HepG2 (cell line): ENCODE measurements at regions not wholly inside any gene's neighbourhood (a gene's known extent, or its start where the extent isn't known, plus 50 kb on each side); places are given as distances from the start of the nearest gene placed in this dataset.

Source experiments
- ATAC-seq: fragments of 200-7000 bp; cut with Tn5 transposase; 3 replicates; pipeline ENCODE4 v1.9.1; 2020; ENCODE audit warnings: mild to moderate bottlenecking, moderate library complexity
- BruUV-seq: library from RNA; stranded (reverse); fragments of 400-500 nt; replicated peaks from 2 replicates; lab custom pipeline; 2021; lab: Mats Ljungman, UMichigan
- CTCF ChIA-PET: fragments of 300-600 bp; formaldehyde crosslinking; extraction: SDS; loops from one replicate; lab custom pipeline; 2021; ENCODE audit warnings: low total read pairs, inconsistent platforms, low intra/inter-chr PET ratio; lab: Yijun Ruan, JAX
- POLR2A ChIA-PET: fragments of 350-600 bp; sonication (Branson Sonifier 250); formaldehyde crosslinking; loops from one replicate; lab custom pipeline; 2020; ENCODE audit warnings: antibody characterized with exemption, inconsistent platforms; lab: Yijun Ruan, JAX
- DNase-seq: peaks from one replicate; pipeline ENCODE4 v3.0.0-alpha.2; 2015; ENCODE audit warnings: low spot score
- FAIRE-seq: peaks from 3 replicates; lab custom pipeline; 2011; peaks lifted over from hg19 to GRCh38; lab: Jason Lieb, UNC
- H2AFZ ChIP-seq: one replicate; pipeline ENCODE4 v1.6.1; 2011; ENCODE audit warnings: low read length, inconsistent platforms
- H3K27ac ChIP-seq: fragments of 300-600 bp; 3 replicates; pipeline ENCODE4 v1.8.0; 2011; ENCODE audit warnings: mixed run types, mild to moderate bottlenecking, mixed read lengths, low read length, inconsistent platforms; ENCODE audit not compliant: insufficient read depth; ENCODE audit errors: extremely low read length
- H3K27me3 ChIP-seq, 2 experiments: fragments of 200-600 bp in 1 of 2; 2 replicates in 1 of 2; 3 replicates in 1 of 2; pipeline versions ENCODE4 v1.6.0 to v1.8.0; 2011; ENCODE audit warnings: low read length in 2 of 2, mild to moderate bottlenecking in 2 of 2, moderate library complexity in 2 of 2, inconsistent platforms in 1 of 2; ENCODE audit not compliant: insufficient read depth in 2 of 2, control insufficient read depth in 1 of 2
- H3K36me3 ChIP-seq, 2 experiments: fragments of 200-600 bp in 1 of 2; replicated peaks in 1 of 2; 2 replicates in 1 of 2; 3 replicates in 1 of 2; pipeline versions ENCODE4 v1.5.1 to v1.8.0; 2011; ENCODE audit warnings: low read length in 2 of 2, inconsistent platforms in 1 of 2; ENCODE audit not compliant: insufficient read depth in 2 of 2, control insufficient read depth in 1 of 2
- H3K4me1 ChIP-seq: 2 replicates; pipeline ENCODE4 v1.5.1; 2012; ENCODE audit warnings: low read length, inconsistent platforms; ENCODE audit not compliant: insufficient read depth
- H3K4me2 ChIP-seq: 2 replicates; pipeline ENCODE4 v1.6.0; 2011; ENCODE audit warnings: low read depth, low read length, inconsistent platforms
- H3K4me3 ChIP-seq, 3 experiments: fragments of 200-600 bp in 1 of 3; sonication (generic), shearing (Covaris generic) in 1 of 3; replicated peaks in 1 of 3; 2 replicates each; pipeline ENCODE4 v1.5.1; 2011 to 2016; ENCODE audit warnings: low read length in 3 of 3, inconsistent platforms in 2 of 3, low read depth in 2 of 3, mild to moderate bottlenecking in 2 of 3, control low read depth in 1 of 3, mixed read lengths in 1 of 3; ENCODE audit not compliant: insufficient read depth in 1 of 3
- H3K79me2 ChIP-seq: one replicate; pipeline ENCODE4 v1.6.1; 2011; ENCODE audit warnings: low read length, inconsistent platforms; ENCODE audit not compliant: insufficient read depth
- H3K9ac ChIP-seq: 2 replicates; pipeline ENCODE4 v1.6.0; 2011; ENCODE audit warnings: mild to moderate bottlenecking, low read depth, low read length, inconsistent platforms; ENCODE audit not compliant: insufficient read depth
- H3K9me3 ChIP-seq: 2 replicates; pipeline ENCODE4 v1.5.1; 2012; ENCODE audit warnings: mild to moderate bottlenecking, low read length
- H4K20me1 ChIP-seq: 2 replicates; pipeline ENCODE4 v1.6.0; 2011; ENCODE audit warnings: inconsistent platforms, mild to moderate bottlenecking, low read length, moderate library complexity; ENCODE audit not compliant: insufficient read depth
- KDM2A ChIP-seq: sonication (generic); formaldehyde crosslinking; IDR thresholded peaks from 2 replicates; pipeline ENCODE4 v1.4.0; 2020; ENCODE audit warnings: low read depth, missing genetic modification reagents, borderline replicate concordance
- RELA ChIP-seq: sonication (generic); formaldehyde crosslinking; IDR thresholded peaks from 2 replicates; pipeline ENCODE4 v1.4.0; 2020; ENCODE audit warnings: missing genetic modification reagents
- SP140L ChIP-seq: sonication (generic); formaldehyde crosslinking; IDR thresholded peaks from 2 replicates; pipeline ENCODE4 v1.4.0; 2020; ENCODE audit warnings: missing genetic modification reagents, borderline replicate concordance
- SPEN ChIP-seq: sonication (generic); formaldehyde crosslinking; IDR thresholded peaks from 2 replicates; pipeline ENCODE4 v1.5.1; 2020; ENCODE audit warnings: low read depth, mild to moderate bottlenecking, missing genetic modification reagents
- ZNF570 ChIP-seq: sonication (generic); formaldehyde crosslinking; IDR thresholded peaks from 2 replicates; pipeline ENCODE4 v1.4.0; 2020; ENCODE audit warnings: mild to moderate bottlenecking, missing genetic modification reagents, borderline replicate concordance
- ZNF589 ChIP-seq: sonication (generic); formaldehyde crosslinking; conservative IDR thresholded peaks from 2 replicates; pipeline ENCODE4 v1.8.0; 2022; ENCODE audit warnings: mild to moderate bottlenecking, moderate library complexity, missing genetic modification reagents
- WGBS: methylation state at CpG from one replicate; pipeline ENCODE4 v1.1.6; 2017; ENCODE audit warnings: low lambda C conversion rate; 5-methylcytosine and 5-hydroxymethylcytosine counted together
- in situ Hi-C: cut with HindIII; loops from 2 replicates; pipeline ENCODE4 v1.10.0; 2017; ENCODE audit warnings: low pct_unique_long_range_greater_than_20kb; ENCODE audit not compliant: extremely low pct_ligation_motif_present
- intact Hi-C: fragments of 100-400 bp; cut with micrococcal nuclease; formaldehyde crosslinking; loops from one replicate; pipeline ENCODE4 v1.10.0; 2022; ENCODE audit not compliant: unreplicated experiment
- TF ChIP-seq, protein P1 (sequence below): sonication (generic); formaldehyde crosslinking; IDR thresholded peaks from 2 replicates; pipeline ENCODE4 v1.4.0; 2020; ENCODE audit warnings: missing genetic modification reagents
- TF ChIP-seq, protein P2 (sequence below): IDR thresholded peaks from 2 replicates; pipeline ENCODE4 v1.4.0; 2020; ENCODE audit warnings: mild to moderate bottlenecking, missing genetic modification reagents
- TF ChIP-seq, protein P3 (sequence below): sonication (generic); formaldehyde crosslinking; IDR thresholded peaks from 2 replicates; pipeline ENCODE4 v1.4.0; 2020; ENCODE audit warnings: missing genetic modification reagents, borderline replicate concordance

DNA sequence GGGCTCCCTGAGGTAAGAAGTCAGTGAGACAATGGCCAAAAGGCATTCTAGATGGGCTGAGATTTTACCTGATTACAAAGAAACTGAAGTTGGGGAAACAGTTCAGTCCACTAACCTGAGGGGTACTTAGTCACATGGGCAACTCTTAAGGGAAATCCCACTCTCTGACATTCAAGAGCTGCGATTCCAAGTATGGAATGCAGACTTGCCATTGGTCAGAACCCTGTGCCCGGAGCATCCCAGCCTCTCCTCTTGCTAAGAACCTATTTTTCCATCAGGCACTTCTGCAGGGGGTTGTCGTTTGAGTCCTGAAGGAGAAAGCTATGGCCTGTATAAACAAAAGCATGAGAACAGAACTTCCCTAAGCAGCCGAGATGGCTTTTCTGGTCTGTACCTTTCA lies 434.9 kb upstream of the DAB1 start:
- Histone ChIP-seq H3K27me3 (no peaks in the 10 kb centered on the region), H4K20me1 (no peaks in the 10 kb centered on the region), H2AFZ (no peak overlapping the region), H3K36me3 (no peaks in the 10 kb centered on the region), H3K4me3 (no peak overlapping the region), H3K79me2 (no peaks in the 10 kb centered on the region), H3K4me2 (no peak overlapping the region), H3K4me1 (no peaks in the 10 kb centered on the region), H3K9me3 (no peaks in the 10 kb centered on the region), H3K27ac (no peak overlapping the region), H3K9ac (no peak overlapping the region)
- intact Hi-C loops (no loop called here), in situ Hi-C loops (no loop called here)
- ChIA-PET CTCF (no interaction called here), POLR2A (no interaction called here)
- FAIRE-seq, result no peak
- TF ChIP-seq KDM2A (CRISPR knock-in tag), result no peak
- no peak for TF ChIP-seq ZNF589
- TF ChIP-seq, protein P1, sequence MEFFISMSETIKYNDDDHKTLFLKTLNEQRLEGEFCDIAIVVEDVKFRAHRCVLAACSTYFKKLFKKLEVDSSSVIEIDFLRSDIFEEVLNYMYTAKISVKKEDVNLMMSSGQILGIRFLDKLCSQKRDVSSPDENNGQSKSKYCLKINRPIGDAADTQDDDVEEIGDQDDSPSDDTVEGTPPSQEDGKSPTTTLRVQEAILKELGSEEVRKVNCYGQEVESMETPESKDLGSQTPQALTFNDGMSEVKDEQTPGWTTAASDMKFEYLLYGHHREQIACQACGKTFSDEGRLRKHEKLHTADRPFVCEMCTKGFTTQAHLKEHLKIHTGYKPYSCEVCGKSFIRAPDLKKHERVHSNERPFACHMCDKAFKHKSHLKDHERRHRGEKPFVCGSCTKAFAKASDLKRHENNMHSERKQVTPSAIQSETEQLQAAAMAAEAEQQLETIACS (CRISPR knock-in tag), result no peak
- no peak for TF ChIP-seq SPEN (CRISPR knock-in tag)
- TF ChIP-seq, protein P2, sequence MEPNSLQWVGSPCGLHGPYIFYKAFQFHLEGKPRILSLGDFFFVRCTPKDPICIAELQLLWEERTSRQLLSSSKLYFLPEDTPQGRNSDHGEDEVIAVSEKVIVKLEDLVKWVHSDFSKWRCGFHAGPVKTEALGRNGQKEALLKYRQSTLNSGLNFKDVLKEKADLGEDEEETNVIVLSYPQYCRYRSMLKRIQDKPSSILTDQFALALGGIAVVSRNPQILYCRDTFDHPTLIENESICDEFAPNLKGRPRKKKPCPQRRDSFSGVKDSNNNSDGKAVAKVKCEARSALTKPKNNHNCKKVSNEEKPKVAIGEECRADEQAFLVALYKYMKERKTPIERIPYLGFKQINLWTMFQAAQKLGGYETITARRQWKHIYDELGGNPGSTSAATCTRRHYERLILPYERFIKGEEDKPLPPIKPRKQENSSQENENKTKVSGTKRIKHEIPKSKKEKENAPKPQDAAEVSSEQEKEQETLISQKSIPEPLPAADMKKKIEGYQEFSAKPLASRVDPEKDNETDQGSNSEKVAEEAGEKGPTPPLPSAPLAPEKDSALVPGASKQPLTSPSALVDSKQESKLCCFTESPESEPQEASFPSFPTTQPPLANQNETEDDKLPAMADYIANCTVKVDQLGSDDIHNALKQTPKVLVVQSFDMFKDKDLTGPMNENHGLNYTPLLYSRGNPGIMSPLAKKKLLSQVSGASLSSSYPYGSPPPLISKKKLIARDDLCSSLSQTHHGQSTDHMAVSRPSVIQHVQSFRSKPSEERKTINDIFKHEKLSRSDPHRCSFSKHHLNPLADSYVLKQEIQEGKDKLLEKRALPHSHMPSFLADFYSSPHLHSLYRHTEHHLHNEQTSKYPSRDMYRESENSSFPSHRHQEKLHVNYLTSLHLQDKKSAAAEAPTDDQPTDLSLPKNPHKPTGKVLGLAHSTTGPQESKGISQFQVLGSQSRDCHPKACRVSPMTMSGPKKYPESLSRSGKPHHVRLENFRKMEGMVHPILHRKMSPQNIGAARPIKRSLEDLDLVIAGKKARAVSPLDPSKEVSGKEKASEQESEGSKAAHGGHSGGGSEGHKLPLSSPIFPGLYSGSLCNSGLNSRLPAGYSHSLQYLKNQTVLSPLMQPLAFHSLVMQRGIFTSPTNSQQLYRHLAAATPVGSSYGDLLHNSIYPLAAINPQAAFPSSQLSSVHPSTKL (CRISPR knock-in tag), result no peak
- no peak for TF ChIP-seq RELA
- no peak for TF ChIP-seq SP140L
- TF ChIP-seq, protein P3, sequence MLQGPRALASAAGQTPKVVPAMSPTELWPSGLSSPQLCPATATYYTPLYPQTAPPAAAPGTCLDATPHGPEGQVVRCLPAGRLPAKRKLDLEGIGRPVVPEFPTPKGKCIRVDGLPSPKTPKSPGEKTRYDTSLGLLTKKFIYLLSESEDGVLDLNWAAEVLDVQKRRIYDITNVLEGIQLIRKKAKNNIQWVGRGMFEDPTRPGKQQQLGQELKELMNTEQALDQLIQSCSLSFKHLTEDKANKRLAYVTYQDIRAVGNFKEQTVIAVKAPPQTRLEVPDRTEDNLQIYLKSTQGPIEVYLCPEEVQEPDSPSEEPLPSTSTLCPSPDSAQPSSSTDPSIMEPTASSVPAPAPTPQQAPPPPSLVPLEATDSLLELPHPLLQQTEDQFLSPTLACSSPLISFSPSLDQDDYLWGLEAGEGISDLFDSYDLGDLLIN, result no peak
- no peak for TF ChIP-seq ZNF570 (CRISPR knock-in tag)
- ATAC-seq, result no peak
- DNase-seq, result no peak
- BruUV-seq, result no TSS peak
- 2% methylated on average over 3 of the region's 4 CpGs for WGBS
